Keratinocyte (primary cell): ENCODE measurements at regions not wholly inside any gene's neighbourhood (a gene's known extent, or its start where the extent isn't known, plus 50 kb on each side); places are given as distances from the start of the nearest gene placed in this dataset.

Experiments used
- CTCF ChIP-seq, 3 experiments: IDR thresholded peaks in 1 of 3; conservative IDR thresholded peaks in 1 of 3; optimal IDR thresholded peaks in 1 of 3; 2 replicates in 2 of 3; 3 replicates in 1 of 3; pipeline versions ENCODE3 to v1.5.1; 2011; ENCODE audit warnings: low read length in 3 of 3, mild to moderate bottlenecking in 3 of 3, moderate library complexity in 2 of 3, control low read depth in 1 of 3, inconsistent platforms in 1 of 3; ENCODE audit not compliant: insufficient read depth in 2 of 3; ENCODE audit errors: extremely low read depth in 1 of 3
- EZH2 ChIP-seq: IDR thresholded peaks from one replicate; pipeline ENCODE4 v1.6.1; 2012; ENCODE audit warnings: inconsistent platforms, mild to moderate bottlenecking, low read length, moderate library complexity

GRCh38 chr6:22622351-22622750 lies 53.0 kb downstream of the HDGFL1 start:
- TF ChIP-seq CTCF (optimal IDR thresholded peaks at IDR 0.05 in 1 of 3, IDR thresholded peaks at IDR 0.05 in 1 of 3, conservative IDR thresholded peaks at IDR 0.05 in 1 of 3; ENCODE audit: extremely low read depth in 1 of 3, insufficient read depth in 2 of 3, low read length in 3 of 3) (no peak), EZH2 (no peak)
